Endothelial cell (in vitro differentiated cells): ENCODE measurements at regions not wholly inside any gene's neighbourhood (a gene's known extent, or its start where the extent isn't known, plus 50 kb on each side); places are given as distances from the start of the nearest gene placed in this dataset.

Experiments
- DNase-seq: peaks from one replicate; pipeline ENCODE4 v3.0.0; 2021; ENCODE audit warnings: low spot score
- H3K27ac Mint-ChIP-seq: one replicate; pipeline ENCODE4 v1.8.0; 2021; ENCODE audit warnings: mixed read lengths, inconsistent platforms; ENCODE audit not compliant: unreplicated experiment
- H3K27me3 Mint-ChIP-seq: one replicate; pipeline ENCODE4 v1.8.0; 2021; ENCODE audit warnings: mild to moderate bottlenecking, moderate library complexity, mixed read lengths, inconsistent platforms; ENCODE audit not compliant: unreplicated experiment
- H3K36me3 Mint-ChIP-seq: one replicate; pipeline ENCODE4 v1.8.0; 2021; ENCODE audit warnings: mild to moderate bottlenecking, low read depth, mixed read lengths, inconsistent platforms; ENCODE audit not compliant: unreplicated experiment
- H3K4me1 Mint-ChIP-seq: one replicate; pipeline ENCODE4 v1.8.0; 2021; ENCODE audit warnings: mild to moderate bottlenecking, mixed read lengths, inconsistent platforms; ENCODE audit not compliant: unreplicated experiment
- H3K4me3 Mint-ChIP-seq: one replicate; pipeline ENCODE4 v1.8.0; 2021; ENCODE audit warnings: mild to moderate bottlenecking, mixed read lengths, inconsistent platforms; ENCODE audit not compliant: unreplicated experiment
- H3K9me3 Mint-ChIP-seq: one replicate; pipeline ENCODE4 v1.8.0; 2021; ENCODE audit warnings: mixed read lengths, inconsistent platforms; ENCODE audit not compliant: unreplicated experiment
- TF ChIP-seq, protein P1 (sequence below): fragments of 200-600 bp; sonication (generic); IDR thresholded peaks from one replicate; pipeline ENCODE4 v1.5.0; 2021; ENCODE audit warnings: antibody characterized with exemption; ENCODE audit not compliant: unreplicated experiment

DNA sequence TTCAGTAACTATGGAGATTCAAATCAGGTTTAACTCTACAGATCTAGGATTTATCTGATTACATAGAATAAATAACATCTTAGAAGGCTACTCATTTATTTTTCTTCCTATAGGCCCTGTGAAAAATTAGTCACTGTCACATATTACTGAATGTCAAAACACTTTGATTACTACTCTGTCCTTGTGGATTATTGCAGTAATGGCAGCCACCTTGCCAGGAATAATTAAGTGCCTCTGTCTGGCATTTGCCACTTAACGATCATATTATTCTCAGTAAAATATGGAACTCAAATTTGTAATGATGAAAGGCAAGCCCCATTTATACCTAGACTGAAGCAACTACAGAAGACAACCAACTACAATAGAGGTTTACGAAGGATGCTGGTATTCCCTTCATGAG, 596.3 kb upstream of the ARPP21 start:
- Mint-ChIP-seq H3K9me3 (no peaks in the 10 kb centered on the region), H3K4me1 (no peaks in the 10 kb centered on the region), H3K27ac (no peak overlapping the region), H3K4me3 (no peak overlapping the region), H3K36me3 (no peaks in the 10 kb centered on the region), H3K27me3 (no peaks in the 10 kb centered on the region)
- no peak for DNase-seq
- TF ChIP-seq, protein P1, sequence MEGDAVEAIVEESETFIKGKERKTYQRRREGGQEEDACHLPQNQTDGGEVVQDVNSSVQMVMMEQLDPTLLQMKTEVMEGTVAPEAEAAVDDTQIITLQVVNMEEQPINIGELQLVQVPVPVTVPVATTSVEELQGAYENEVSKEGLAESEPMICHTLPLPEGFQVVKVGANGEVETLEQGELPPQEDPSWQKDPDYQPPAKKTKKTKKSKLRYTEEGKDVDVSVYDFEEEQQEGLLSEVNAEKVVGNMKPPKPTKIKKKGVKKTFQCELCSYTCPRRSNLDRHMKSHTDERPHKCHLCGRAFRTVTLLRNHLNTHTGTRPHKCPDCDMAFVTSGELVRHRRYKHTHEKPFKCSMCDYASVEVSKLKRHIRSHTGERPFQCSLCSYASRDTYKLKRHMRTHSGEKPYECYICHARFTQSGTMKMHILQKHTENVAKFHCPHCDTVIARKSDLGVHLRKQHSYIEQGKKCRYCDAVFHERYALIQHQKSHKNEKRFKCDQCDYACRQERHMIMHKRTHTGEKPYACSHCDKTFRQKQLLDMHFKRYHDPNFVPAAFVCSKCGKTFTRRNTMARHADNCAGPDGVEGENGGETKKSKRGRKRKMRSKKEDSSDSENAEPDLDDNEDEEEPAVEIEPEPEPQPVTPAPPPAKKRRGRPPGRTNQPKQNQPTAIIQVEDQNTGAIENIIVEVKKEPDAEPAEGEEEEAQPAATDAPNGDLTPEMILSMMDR: no peak

DNA sequence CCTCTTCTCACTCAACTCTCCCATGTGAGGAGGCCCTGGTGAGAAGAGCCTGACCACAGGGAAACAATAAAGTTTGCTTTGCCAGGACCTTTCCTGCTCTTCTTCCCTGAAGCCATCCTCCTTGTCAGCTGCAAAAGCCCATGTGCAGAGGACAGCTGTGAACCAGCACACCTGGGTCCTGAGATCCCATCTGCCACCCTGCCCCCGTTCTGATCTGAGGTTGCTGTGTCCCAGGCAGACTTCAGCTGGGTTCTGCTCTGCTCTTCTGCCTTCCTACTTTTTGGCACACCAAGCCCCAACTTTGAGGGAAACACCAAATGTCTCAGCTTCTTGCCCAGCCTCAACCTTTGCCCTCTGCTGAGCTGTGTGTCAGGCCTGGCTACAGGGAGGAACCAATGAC, 595.1 kb upstream of the ARPP21 start:
- no peak overlapping the region for H3K27ac Mint-ChIP-seq
- no peaks in the 10 kb centered on the region for H3K9me3 Mint-ChIP-seq
- H3K4me1 Mint-ChIP-seq: no peaks in the 10 kb centered on the region
- TF ChIP-seq, protein P1: no peak
- DNase-seq: no peak
- H3K36me3 Mint-ChIP-seq: no peaks in the 10 kb centered on the region
- no peaks in the 10 kb centered on the region for H3K27me3 Mint-ChIP-seq
- no peak overlapping the region for H3K4me3 Mint-ChIP-seq

DNA sequence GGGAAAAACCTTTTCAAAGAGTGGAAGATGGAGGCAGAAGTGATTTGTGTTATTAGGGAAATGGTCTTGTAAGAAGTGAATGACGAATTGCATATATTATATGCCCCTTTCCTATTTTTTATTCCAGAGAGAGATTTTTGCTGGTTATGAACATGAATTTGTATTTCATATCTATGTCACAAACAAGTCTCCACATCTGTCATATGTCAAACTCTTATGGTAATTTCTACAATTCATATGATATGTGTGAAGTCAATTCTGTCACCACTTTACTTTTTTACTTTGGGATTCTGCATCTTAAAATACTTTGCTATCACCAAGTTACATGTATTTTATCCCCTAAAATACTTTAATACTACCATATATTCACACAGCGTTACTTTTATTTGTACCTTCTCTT, 594.2 kb upstream of the ARPP21 start:
- no peaks in the 10 kb centered on the region for H3K9me3 Mint-ChIP-seq
- no peak for DNase-seq
- no peak overlapping the region for H3K4me3 Mint-ChIP-seq
- no peaks in the 10 kb centered on the region for H3K27me3 Mint-ChIP-seq
- TF ChIP-seq, protein P1: no peak
- H3K4me1 Mint-ChIP-seq: no peaks in the 10 kb centered on the region
- no peak overlapping the region for H3K27ac Mint-ChIP-seq
- no peaks in the 10 kb centered on the region for H3K36me3 Mint-ChIP-seq

DNA sequence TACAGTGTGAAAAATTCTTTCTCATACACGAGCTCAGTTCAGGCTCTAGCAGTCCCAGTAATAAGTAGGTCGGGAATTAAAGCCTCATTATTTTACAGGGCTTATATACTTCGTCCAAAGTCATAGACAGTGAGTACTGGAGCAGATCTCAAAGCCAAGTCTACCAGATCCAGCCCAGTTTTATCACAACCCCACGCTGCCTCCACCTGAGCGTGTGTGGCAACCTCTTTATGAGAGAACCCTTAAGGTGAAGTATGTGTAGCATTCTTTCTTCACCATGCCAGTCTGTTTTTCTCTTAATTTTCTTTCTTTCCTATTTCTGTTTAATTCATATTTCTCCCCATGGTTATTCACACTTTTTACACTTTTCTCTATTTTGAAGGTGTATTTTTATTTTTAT, 574.6 kb upstream of the ARPP21 start:
- no peaks in the 10 kb centered on the region for H3K36me3 Mint-ChIP-seq
- TF ChIP-seq, protein P1: no peak
- no peak overlapping the region for H3K27ac Mint-ChIP-seq
- no peak overlapping the region for H3K4me3 Mint-ChIP-seq
- H3K4me1 Mint-ChIP-seq: no peaks in the 10 kb centered on the region
- no peaks in the 10 kb centered on the region for H3K27me3 Mint-ChIP-seq
- DNase-seq: no peak
- H3K9me3 Mint-ChIP-seq: no peaks in the 10 kb centered on the region

DNA sequence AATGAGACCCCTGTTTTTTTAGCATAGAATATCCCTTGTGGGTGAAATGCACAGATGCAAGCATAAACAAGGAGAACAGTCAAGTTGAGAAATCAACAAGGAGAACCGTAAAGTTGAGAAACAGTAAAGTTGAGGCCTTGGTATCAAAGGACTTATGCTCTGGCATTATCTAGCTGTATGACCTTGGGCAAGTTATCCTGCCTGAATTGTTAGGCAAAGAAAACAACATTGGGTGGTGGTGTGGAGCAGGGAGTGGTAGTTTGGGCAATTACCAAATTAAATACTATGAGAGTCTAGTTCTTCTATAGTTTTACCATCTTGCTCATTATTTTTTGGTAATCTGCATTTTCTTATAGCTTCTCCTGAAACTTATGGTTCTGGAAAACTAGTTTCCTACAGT, 573.4 kb upstream of the ARPP21 start:
- Mint-ChIP-seq H3K9me3 (no peaks in the 10 kb centered on the region), H3K27ac (no peak overlapping the region), H3K36me3 (no peaks in the 10 kb centered on the region), H3K4me1 (no peaks in the 10 kb centered on the region), H3K4me3 (no peak overlapping the region), H3K27me3 (no peaks in the 10 kb centered on the region)
- TF ChIP-seq, protein P1: no peak
- no peak for DNase-seq
